HG03103 (cell line): ENCODE measurements at regions not wholly inside any gene's neighbourhood (a gene's known extent, or its start where the extent isn't known, plus 50 kb on each side); places are given as distances from the start of the nearest gene placed in this dataset.
"Not testable (repeated sequence)": the region's sequence is repeated elsewhere in the genome, so short reads cannot be mapped to it uniquely, and the experiment has no call there.

Experiments
- ATAC-seq: cut with Tn5 transposase; IDR thresholded peaks from one replicate; pipeline ENCODE4 v1.9.1; 2021; ENCODE audit warnings: low read depth; ENCODE audit not compliant: unreplicated experiment

- ATAC-seq, result no peak
These were observed 51.5 kb upstream of the DDR1 start for GRCh38 chr6:30832864-30833263.

- ATAC-seq, result no peak
These were observed 53.9 kb upstream of the DDR1 start for GRCh38 chr6:30830438-30830837.

GRCh38 chr6:30829639-30830255 is 54.6 kb upstream of the DDR1 start:
- no peak for ATAC-seq

GRCh38 chr6:30829033-30829432 is 55.3 kb upstream of the DDR1 start:
- ATAC-seq, result no peak

- ATAC-seq, result no peak
These were observed 56.0 kb upstream of the DDR1 start for GRCh38 chr6:30828027-30828962.

GRCh38 chr6:30826961-30827342 is 57.4 kb upstream of the DDR1 start:
- ATAC-seq, result no peak

GRCh38 chr6:30824698-30825097 is 59.6 kb upstream of the DDR1 start:
- no peak for ATAC-seq

GRCh38 chr6:30823534-30823865 is 60.8 kb upstream of the DDR1 start:
- no peak for ATAC-seq

GRCh38 chr6:30821862-30822784 is 62.2 kb upstream of the DDR1 start:
- no peak for ATAC-seq

GRCh38 chr6:30820193-30820592 is 64.1 kb upstream of the DDR1 start:
- ATAC-seq, result no peak

- ATAC-seq, result no peak
These were observed 64.9 kb upstream of the DDR1 start for GRCh38 chr6:30819297-30819917.

GRCh38 chr6:30818391-30818841 is 65.9 kb upstream of the DDR1 start:
- no peak for ATAC-seq

GRCh38 chr6:30816791-30817739 is 67.3 kb upstream of the DDR1 start:
- no peak for ATAC-seq

- ATAC-seq, result not testable (repeated sequence)
These were observed 68.0 kb upstream of the DDR1 start for GRCh38 chr6:30816296-30816695.

GRCh38 chr6:30815041-30815742 is 69.1 kb upstream of the DDR1 start:
- ATAC-seq, result not testable (repeated sequence)

GRCh38 chr6:30814146-30815040 is 69.9 kb upstream of the DDR1 start:
- no peak for ATAC-seq

GRCh38 chr6:30813631-30814145 is 69.3 kb upstream of the IER3 start:
- ATAC-seq, result no peak
